Pulmonary artery endothelial cell (primary cell): ENCODE measurements at regions not wholly inside any gene's neighbourhood (a gene's known extent, or its start where the extent isn't known, plus 50 kb on each side); places are given as distances from the start of the nearest gene placed in this dataset.

Experiments used
- DNase-seq: peaks from one replicate; pipeline ENCODE4 v3.0.0-alpha.2; 2011; ENCODE audit warnings: low read depth, low spot score

GRCh38 chr13:83992566-83993358 lies 110.5 kb upstream of the SLITRK1 start:
- no peak for DNase-seq

GRCh38 chr13:83987394-83987793 lies 105.1 kb upstream of the SLITRK1 start:
- DNase-seq = no peak

GRCh38 chr13:83984793-83985192 lies 102.5 kb upstream of the SLITRK1 start:
- no peak for DNase-seq

- DNase-seq = no peak
These were observed 98.1 kb upstream of the SLITRK1 start for GRCh38 chr13:83980331-83980730.

- no peak for DNase-seq
These were observed 93.4 kb upstream of the SLITRK1 start for GRCh38 chr13:83975655-83976165.

GRCh38 chr13:83958531-83958930 lies 76.3 kb upstream of the SLITRK1 start:
- no peak for DNase-seq

- no peak for DNase-seq
These were observed 72.7 kb upstream of the SLITRK1 start for GRCh38 chr13:83955011-83955410.

- DNase-seq = no peak
These were observed 71.6 kb upstream of the SLITRK1 start for GRCh38 chr13:83953916-83954315.

GRCh38 chr13:83950293-83950692 lies 68.0 kb upstream of the SLITRK1 start:
- DNase-seq = no peak

- DNase-seq = no peak
These were observed 61.4 kb upstream of the SLITRK1 start for GRCh38 chr13:83943530-83944279.

GRCh38 chr13:83941701-83942335 lies 59.5 kb upstream of the SLITRK1 start:
- DNase-seq = no peak

GRCh38 chr13:83940742-83941141 lies 58.5 kb upstream of the SLITRK1 start:
- no peak for DNase-seq

- no peak for DNase-seq
These were observed 55.3 kb upstream of the SLITRK1 start for GRCh38 chr13:83937579-83937978.

- no peak for DNase-seq
These were observed 53.3 kb upstream of the SLITRK1 start for GRCh38 chr13:83935566-83935965.
